WTC11 (cell line): ENCODE measurements at regions not wholly inside any gene's neighbourhood (a gene's known extent, or its start where the extent isn't known, plus 50 kb on each side); places are given as distances from the start of the nearest gene placed in this dataset.

Experiments
- CTCF ChIP-seq: fragments of 200-600 bp; IDR thresholded peaks from 2 replicates; pipeline ENCODE4 v1.8.0; 2022; ENCODE audit warnings: antibody characterized with exemption
- SMAD4 ChIP-seq: sonication (generic); formaldehyde crosslinking; IDR thresholded peaks from 2 replicates; pipeline ENCODE4 v1.8.0; 2022; ENCODE audit warnings: mild to moderate bottlenecking, missing genetic modification reagents

GRCh38 chr6:164427728-164428402 lies 881.5 kb downstream of the C6orf118 start:
- TF ChIP-seq SMAD4 (CRISPR knock-in tag) (no peak), CTCF (no peak)
